LNCaP clone FGC (cell line): ENCODE measurements at regions not wholly inside any gene's neighbourhood (a gene's known extent, or its start where the extent isn't known, plus 50 kb on each side); places are given as distances from the start of the nearest gene placed in this dataset.

Source experiments
- DNase-seq: peaks from one replicate; pipeline ENCODE4 v3.0.0-alpha.2; 2011; ENCODE audit warnings: low read depth
- H3K4me3 ChIP-seq: 2 replicates; pipeline ENCODE4 v1.5.1; 2011; ENCODE audit warnings: mild to moderate bottlenecking, low read depth, low read length, control low read depth
- CTCF ChIP-seq: IDR thresholded peaks from 2 replicates; pipeline ENCODE4 v1.5.1; 2012; ENCODE audit warnings: mild to moderate bottlenecking; ENCODE audit not compliant: control insufficient read depth, insufficient read depth; ENCODE audit errors: extremely low read depth

- no peak for TF ChIP-seq CTCF
- H3K4me3 ChIP-seq = no peak overlapping the region
- no peak for DNase-seq
These were observed 1080.9 kb downstream of the SLITRK5 start for GRCh38 chr13:88752041-88752440.

- H3K4me3 ChIP-seq = no peak overlapping the region
- no peak for TF ChIP-seq CTCF
- DNase-seq = no peak
These were observed 1083.0 kb downstream of the SLITRK5 start for GRCh38 chr13:88754141-88754540.

- DNase-seq = no peak
These were observed 1090.0 kb downstream of the SLITRK5 start for GRCh38 chr13:88761145-88761544.

GRCh38 chr13:88764103-88764502 lies 1092.9 kb downstream of the SLITRK5 start:
- H3K4me3 ChIP-seq = no peak overlapping the region
- TF ChIP-seq CTCF = no peak
- no peak for DNase-seq

More at GRCh38 chr13:88761145-88761544, 1090.0 kb downstream of the SLITRK5 start:
- no peak for TF ChIP-seq CTCF
- no peak overlapping the region for H3K4me3 ChIP-seq

GRCh38 chr13:88800505-88800904 lies 1129.3 kb downstream of the SLITRK5 start:
- DNase-seq = no peak
- no peak for TF ChIP-seq CTCF

GRCh38 chr13:88801361-88801760 lies 1130.2 kb downstream of the SLITRK5 start:
- no peak for TF ChIP-seq CTCF
- no peak for DNase-seq
- no peak overlapping the region for H3K4me3 ChIP-seq

More at GRCh38 chr13:88800505-88800904, 1129.3 kb downstream of the SLITRK5 start:
- H3K4me3 ChIP-seq = no peak overlapping the region

GRCh38 chr13:88802886-88803285 lies 1131.7 kb downstream of the SLITRK5 start:
- no peak overlapping the region for H3K4me3 ChIP-seq
- no peak for DNase-seq
- no peak for TF ChIP-seq CTCF
